CD4-positive, alpha-beta T cell treated with Interleukin-2 at 100 ng/mL for 4 hours (primary cell): ENCODE measurements at regions not wholly inside any gene's neighbourhood (a gene's known extent, or its start where the extent isn't known, plus 50 kb on each side); places are given as distances from the start of the nearest gene placed in this dataset.
"Not testable (repeated sequence)": the region's sequence is repeated elsewhere in the genome, so short reads cannot be mapped to it uniquely, and the experiment has no call there.

ENCODE experiments used
- DNase-seq: peaks from one replicate; pipeline ENCODE4 v3.0.0-alpha.2; 2020; ENCODE audit warnings: low spot score

DNA sequence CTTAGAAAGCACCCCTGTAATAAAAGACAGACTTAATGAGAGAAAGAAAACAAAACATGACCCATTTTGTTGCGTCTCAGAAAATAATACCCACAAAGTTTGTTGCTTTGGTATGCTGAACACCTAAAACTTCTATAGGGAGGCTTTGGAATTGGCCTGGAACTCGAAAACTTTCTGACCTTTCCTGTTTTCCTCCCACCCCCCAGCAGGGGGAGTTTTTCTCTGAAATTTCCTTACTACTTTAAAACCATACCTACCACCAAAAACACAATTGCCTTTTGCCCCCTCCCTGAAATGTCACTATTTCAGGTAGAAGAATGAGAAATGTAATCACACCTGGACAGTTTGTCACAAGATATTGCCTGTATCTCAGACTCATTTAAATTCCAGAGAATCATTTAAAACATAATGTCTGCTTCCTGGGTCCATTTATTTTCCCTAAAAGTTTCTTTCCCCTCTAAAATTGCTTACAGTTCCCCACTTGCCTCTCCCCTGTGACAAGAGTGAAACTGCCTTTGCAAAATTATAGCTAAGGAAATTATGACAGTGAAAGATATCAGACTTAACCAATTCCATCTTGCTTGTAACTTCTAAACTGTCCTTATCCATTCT is 2700.2 kb downstream of the PCDH9 start:
- DNase-seq = no peak

DNA sequence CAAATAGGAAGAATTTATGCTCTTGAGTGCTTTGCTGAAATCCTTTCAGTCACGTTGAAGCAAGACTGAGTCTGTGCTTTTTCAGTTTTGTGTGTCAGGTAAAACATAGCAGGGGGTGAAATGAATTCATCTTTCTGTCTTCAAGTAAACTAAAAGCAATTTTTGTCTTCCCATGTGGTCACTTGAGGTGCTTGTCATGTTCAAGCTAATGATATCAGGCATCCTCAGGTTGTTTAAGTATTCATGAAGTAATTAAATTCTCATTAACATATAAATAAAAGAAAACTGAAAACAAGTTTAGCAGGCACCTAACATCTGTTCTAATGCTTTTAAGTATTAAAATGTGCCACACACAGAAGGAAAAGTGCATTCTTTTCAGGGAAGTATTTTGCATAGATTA is 2701.3 kb downstream of the PCDH9 start:
- DNase-seq = no peak

DNA sequence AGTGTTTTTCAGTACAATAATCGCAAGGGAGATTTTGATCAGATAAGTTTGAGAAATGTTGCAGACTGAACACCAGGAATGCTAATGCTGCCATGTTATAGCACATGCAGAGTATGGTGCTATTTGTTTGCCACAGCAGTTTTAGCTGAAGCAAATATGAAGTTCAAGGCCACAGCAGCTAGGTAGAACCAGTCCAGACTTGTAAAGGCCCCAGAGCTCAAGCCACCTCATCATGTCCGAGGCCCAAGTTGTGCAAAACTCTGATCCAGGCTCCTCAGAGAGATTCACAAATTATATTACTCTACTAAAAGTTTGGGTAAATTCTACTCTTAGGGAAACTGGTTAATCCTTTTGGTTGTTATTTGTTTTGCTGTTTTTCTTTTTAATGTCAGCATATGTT is 2702.6 kb downstream of the PCDH9 start:
- no peak for DNase-seq

DNA sequence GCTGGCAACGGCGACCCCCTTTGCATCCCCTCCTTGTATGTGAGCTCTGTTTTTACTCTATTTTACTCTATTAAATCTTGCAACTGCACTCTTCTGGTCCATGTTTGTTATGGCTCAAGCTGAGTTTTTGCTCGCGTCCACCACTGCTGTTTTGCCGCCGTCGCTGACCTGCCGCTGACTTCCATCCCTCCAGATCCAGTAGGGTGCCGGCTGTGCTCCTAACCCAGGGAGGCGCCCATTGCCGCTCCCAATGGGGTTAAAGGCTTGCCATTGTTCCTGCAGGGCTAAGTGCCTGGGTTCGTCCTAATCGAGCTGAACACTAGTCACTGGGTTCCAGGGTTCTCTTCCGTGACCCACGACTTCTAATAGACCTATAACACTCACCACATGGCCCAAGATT is 2704.4 kb downstream of the PCDH9 start:
- no peak for DNase-seq

DNA sequence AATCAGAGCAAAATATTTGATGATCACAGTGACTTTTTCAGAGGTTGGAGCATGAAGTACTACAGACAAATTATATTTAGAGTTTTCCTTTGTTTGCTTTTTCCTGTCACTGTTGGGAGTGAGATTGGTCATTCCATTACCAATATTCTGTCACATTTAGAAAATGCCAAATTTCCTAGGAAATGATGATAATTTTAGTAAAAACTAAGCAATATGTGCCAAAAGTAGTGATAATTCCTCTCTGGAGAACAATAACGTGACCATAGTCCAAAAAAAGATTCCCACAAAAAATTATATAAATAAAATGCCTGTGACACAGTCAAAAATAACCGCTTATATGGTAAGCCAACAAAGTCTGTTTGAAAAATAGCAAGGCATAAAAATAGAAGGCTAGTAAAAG is 2719.4 kb downstream of the PCDH9 start:
- no peak for DNase-seq

DNA sequence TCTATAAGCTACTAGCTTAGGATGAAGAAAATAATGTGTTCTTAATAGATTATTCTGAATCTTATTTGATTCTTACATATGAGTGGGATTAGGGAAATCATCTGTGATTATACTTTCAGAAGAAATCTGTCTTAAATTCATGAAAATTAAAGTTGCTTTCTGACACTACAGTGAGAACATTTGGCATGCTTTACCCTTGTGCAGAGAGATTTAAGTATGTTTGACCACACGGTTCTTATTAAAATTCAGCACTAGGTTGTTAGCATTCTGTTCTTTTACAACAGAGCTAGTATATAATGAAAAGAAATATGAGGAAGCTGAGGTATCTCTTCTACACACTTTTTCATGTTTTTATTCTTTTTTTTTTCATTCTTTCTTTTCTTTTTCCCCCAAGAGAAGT is 2723.9 kb downstream of the PCDH9 start:
- DNase-seq = no peak

DNA sequence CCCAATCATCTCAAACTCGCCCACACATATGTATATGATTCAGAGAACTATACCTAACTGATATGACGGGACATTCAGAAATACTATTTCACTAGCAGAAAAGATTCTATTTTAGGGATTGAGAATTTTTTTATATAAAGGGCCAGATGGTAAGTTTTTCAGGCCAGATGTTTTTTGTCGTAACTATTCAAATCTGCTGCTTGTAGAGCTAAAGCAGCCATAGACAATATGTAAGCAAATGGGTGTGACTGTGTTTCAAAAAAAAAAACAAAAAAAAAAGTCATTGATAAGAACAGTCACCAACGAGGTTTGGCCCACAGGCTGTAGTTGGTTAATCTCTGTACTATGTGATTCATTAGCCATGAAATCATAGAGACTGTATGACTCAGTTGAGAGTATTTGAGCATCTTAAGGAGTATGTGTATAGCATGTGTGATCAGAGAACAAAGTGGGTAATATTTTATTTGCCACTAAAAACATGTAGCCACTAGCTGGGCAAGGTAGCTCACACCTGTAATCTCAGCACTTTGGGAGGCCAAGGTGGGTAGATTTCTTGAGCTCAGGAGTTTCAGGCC is 2724.7 kb downstream of the PCDH9 start:
- DNase-seq = no peak

DNA sequence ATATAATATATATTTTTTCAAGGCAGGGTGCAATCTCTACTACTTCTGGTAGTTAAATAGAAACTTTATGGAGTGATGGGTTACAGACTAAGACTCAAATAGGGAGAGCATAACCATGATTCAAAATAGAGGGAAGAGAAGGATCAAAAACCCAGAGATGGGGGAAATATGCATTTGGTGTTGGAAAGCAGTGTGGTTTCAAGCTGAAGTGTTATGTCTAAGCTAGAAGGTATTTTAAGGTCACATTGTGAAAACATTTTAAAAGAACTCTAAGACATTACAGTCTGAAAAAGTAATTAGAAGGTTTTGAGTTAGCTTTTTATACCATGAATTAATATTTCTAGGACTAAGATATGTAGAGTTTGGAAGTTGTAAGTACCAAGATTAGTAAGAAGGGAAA is 2741.4 kb downstream of the PCDH9 start:
- DNase-seq = no peak

DNA sequence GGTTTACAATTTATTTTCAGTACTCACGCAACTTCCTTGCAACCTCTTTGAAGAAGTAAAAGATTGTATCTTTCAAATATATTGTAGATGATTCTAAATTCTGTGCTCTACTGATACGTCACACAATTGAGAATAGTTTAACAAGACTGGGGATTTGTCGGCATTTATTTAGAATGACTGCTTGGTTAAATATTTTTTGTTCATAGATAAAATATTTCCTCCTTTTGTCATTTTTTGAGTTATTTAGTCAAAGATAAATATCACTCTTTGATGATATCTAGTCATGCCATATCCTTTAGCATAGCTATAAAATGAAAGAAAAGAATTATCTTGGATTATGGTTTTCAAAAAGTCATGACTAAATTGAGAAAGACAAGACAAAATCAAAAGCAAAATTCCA is 2747.8 kb downstream of the PCDH9 start:
- DNase-seq = no peak

DNA sequence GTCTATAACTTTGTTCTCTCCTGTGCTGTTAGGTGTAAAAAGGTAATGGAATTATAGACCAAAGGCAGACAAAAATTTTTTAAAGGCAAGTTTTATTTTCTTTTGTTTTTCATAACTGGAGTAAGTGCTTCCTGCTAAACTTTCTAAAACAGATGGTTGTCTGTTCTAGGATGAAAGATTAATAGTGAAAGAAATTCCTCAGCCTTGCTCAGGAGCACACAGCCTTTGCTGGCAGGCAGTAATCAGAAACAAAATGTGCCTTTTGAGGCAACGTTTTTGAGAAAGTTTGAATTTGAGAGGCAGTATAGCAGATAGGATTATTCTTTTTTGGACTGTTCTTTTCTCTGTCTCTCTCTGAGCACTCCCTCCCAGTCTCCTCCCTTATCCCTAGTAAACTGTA is 2749.5 kb downstream of the PCDH9 start:
- DNase-seq = no peak

DNA sequence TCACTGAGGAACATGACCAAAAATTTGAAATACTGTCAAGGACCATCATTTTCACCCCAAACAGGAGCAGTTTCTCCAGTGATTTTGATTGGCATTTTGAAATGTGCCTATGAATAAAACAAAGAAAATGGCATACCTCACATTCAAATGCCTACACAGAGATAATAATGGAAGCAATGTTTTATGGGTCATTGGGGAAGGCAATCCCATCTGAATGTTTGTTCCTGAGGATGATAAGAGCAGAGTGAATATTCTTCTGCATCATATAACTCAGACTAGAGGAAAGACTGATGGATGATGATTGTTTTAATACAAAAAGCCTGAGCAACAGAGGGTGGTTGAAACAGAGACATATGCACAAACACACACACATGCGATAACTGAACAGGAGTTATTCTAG is 2749.9 kb downstream of the PCDH9 start:
- no peak for DNase-seq

DNA sequence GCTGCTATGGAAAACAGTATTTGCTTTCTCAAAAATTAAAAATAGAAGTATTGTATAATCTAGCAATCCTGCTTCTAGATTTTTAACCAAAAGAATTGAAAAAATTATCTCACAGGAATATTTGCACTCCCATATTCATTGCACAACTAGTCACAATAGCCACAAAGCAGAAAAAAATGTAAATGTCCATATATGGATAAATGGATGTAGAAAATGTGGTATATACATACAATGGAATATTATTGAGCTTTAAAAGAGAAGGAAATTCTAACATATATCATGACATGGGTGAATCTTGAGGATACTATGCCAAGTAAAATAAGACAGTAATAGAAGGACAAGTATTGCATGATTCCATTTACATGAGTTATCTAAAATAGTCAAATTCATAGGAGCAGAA is 2753.0 kb downstream of the PCDH9 start:
- no peak for DNase-seq

DNA sequence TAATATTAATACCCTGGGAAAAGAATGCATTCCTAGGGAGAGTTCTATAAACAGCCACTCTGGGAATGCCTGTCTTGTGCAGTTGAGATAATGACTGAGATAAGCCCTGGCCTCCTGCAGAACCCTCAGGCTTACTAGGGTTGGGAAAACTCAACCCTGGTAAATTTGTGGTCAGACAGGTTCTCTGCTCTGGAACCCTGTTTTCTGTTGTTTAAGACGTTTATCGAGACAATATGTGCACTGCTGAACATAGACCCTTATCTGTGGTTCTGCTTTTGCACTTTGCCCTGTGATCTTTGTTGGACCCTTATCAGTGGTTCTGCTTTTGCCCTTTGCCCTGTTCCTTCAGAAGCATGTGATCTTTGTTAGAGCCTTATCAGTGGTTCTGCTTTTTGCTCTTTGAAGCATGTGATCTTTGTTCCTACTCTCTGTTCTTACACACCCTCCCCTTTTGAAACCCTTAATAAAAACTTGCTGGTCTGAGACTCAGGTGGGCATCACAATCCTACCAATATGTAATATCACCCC is 2754.0 kb downstream of the PCDH9 start:
- not testable (repeated sequence) for DNase-seq

DNA sequence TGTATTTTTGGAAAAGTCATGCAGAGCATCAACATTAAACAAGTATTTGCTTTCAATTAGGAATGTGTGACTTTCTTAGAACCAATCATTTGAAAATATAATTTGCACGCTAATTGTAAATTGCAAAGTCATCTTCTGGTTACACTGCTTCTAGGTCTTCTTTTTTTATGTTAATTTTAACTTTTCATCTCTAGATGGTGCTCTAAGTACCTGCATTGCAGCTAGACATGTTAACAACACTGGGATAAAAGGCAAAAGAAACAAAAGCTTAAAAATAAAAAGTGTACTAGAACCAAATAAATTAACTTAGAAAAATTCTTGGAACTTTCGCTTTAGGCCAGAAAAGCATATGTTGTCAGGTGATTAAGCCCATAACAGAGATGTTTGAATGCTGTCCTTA is 2758.2 kb downstream of the PCDH9 start:
- DNase-seq = no peak

DNA sequence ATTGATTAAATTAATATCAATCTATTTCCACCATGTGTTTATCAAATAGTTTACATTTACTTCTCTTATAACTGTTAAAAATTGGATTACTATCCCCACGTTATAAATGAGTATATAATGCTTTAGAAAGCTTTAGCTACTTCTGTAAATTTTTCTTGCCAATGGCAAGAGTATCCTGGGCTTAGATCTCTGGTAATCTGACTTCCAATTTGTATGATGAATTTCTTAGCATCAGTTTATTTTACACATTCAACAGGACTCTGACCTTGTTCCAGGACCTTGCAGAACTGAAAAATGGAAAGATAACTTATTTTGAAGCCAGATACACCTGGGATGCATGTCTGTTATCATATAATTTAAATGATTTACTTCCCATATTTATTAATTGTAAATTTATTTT is 2759.4 kb downstream of the PCDH9 start:
- no peak for DNase-seq

DNA sequence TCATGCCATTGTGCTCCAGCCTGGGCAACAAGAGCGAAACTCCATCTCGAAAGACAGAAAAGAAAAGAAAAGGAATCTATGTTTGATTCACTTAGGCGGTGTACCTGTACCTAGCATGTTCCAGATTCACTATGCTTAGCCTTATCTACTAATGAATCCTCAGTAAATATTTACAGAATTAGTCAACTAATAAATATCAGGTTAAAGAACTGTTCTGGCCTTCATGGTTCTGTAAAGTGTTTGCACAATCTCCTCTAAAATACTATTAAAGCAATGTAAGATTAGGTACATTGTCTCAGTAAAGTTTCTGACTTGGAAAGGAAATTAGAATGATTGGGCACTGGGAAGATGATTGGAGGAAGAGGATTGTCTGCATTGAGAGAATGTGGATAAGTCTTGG is 2770.4 kb downstream of the PCDH9 start:
- DNase-seq = no peak

DNA sequence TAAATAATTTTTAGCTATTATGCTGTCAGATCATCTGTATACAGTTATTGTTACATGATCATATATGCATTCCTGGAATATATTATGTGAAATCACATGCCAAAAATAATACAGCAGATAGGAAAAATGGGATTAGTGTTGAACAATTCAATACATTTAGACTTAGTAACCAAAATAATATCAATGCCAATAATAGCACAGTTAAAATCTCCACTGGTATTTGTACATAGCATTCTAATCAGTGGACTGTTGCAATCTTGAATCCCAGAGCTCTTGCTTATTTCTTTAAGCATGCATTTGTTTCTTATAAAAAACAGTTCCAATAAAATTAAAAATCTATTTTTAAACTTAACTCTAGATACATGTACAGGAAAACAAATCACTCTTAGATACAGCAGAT is 2772.2 kb downstream of the PCDH9 start:
- DNase-seq = no peak

DNA sequence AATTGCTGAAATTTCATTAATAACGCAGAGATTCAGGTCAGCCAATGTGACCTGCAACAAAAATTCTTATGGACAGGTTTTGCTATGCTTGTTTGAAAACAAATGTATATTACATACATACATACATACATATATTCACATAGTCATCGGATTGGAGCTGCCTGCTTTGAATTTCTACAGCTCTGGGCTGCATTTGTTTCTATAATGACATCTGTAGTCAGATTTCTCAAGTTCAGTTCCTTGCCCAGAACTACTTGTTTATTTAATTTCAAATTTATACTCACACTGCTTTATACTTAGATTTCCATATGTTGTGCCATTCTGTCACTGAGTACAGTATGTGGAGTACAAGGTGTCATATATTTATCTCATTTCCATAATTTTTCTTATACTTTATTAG is 2775.0 kb downstream of the PCDH9 start:
- DNase-seq = no peak

DNA sequence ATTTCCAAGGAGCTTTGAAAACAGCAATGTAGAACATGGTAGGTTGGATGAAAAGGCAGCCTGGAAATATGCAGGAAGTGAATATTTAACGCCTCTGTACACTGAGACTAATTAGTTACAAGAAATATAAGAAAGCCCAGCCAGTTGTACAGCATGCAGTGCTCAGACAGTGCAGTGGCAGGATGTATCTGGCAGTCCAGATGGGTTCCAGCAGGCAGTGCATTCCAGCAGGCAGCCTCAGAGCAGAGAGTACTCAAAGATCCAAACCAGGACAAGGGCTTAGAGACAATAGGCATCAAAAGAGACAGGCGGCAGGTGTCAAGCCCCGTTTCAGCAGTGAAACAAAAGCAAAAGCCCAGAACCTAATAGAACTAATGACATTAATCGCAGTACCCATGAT is 2776.3 kb downstream of the PCDH9 start:
- no peak for DNase-seq

DNA sequence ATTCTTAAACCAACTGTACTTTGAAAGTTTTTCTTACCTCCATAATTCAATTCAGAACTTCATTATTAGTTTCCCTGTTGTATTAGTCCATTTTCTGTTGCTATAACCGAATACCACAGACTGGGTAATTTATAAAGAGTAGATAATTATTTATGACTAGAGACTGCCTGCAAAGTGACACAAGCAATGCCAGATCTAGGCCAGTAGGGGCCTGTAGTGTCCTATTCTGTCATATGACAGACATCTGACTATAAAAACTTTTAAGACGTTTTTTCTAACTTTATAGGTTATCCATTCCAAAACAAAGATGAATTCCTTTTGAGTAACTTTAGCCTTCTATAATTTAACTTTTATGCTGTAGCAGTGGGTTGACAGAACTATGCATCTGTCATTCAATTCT is 2783.8 kb downstream of the PCDH9 start:
- DNase-seq = no peak

DNA sequence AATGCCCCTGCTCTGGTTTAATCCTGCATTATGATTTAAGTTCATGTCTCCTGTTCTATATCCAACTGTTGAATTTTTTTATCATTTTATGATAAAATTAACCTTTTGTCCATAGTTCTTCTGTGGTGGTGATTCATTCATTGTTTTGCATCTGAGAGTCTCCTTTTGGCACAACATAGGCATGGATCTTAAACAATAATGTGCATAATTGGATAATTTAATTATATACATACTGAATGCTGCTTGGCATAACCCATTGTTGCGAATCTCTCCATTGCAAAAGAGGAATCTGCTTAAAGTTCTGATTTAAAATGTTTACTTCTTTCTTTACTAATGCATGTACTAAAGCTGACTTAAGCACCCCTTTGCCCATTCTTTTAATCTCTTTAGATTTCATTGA is 2788.4 kb downstream of the PCDH9 start:
- DNase-seq = no peak

DNA sequence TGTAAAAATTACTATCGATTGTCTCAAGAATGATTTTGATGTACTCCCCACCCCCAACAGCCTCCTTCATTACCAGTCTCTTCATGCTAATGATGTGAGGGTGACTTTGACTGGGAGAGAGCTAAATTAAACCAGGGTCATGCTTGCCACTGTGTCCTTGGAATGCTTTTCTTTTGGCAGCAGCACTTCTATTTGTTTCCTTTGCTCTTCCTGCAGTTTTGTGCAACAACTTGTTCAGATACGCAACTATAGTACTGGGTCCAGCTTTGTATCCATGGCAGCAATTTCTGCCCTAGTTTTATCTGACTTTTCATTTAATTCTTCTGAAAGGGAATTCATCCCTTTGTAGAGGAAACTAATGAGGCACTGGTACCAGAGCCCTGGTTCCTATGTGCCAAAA is 2792.1 kb downstream of the PCDH9 start:
- DNase-seq = no peak

DNA sequence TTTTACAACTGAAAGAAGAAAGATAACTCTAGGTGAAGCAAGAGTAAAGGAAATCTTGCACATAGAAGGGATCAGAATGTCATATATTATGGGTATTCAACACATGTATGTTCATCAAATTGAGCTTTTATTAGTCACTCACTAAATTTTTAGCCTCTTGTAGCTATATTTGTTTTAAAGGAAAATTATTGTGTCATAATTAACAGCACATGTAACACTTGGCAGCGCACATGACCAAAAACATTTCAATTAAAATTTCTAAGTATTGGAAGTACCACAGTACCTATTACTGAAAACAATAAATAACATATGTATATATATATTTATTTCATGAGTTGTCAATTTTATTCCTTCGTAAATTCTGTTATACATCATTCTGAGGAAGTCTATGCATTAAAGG is 2800.4 kb downstream of the PCDH9 start:
- DNase-seq = no peak

DNA sequence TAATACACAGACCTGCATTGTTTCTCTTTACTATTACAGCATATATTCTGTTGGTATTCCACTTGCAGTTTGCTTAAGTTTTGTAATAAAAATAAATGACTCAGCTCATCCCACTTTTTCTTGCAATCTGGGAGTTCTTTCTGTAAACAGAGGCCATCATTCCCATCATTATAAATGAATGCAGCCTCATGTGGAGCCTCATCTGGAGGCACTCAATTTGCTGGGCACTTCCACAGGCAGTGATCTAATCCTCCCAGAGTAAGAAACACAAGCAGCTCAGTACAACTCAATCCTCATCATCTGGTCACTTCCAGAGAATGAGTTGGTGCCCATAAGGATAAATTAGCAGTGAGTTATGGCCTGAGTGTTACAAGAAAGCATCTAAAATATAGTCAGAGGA is 2801.9 kb downstream of the PCDH9 start:
- DNase-seq = no peak
